Fibroblast of skin of scalp (primary cell): ENCODE measurements at regions not wholly inside any gene's neighbourhood (a gene's known extent, or its start where the extent isn't known, plus 50 kb on each side); places are given as distances from the start of the nearest gene placed in this dataset.
"Not testable (repeated sequence)": the region's sequence is repeated elsewhere in the genome, so short reads cannot be mapped to it uniquely, and the experiment has no call there.

Source experiments
- DNase-seq: peaks from one replicate; pipeline ENCODE4 v3.0.0-alpha.2; 2013

GRCh38 chr9:41606961-41607547 is 417.9 kb upstream of the ZNG1F start:
- DNase-seq: not testable (repeated sequence)

GRCh38 chr9:41565572-41565971 is 376.5 kb upstream of the ZNG1F start:
- DNase-seq: not testable (repeated sequence)
